T1000 (cell line): ENCODE measurements at regions not wholly inside any gene's neighbourhood (a gene's known extent, or its start where the extent isn't known, plus 50 kb on each side); places are given as distances from the start of the nearest gene placed in this dataset.

Experiments
- DNase-seq: peaks from one replicate; lab custom pipeline; 2025; ENCODE audit warnings: mixed read lengths; lab: John Stamatoyannopoulos, UW

- no peak for DNase-seq
Observed at GRCh38 chr3:118556983-118557382, 477.7 kb downstream of the IGSF11 start.

GRCh38 chr3:118557513-118557912 lies 477.1 kb downstream of the IGSF11 start:
- DNase-seq = no peak

GRCh38 chr3:118559286-118559685 lies 475.4 kb downstream of the IGSF11 start:
- no peak for DNase-seq

- no peak for DNase-seq
Observed at GRCh38 chr3:118564800-118565199, 469.8 kb downstream of the IGSF11 start.

GRCh38 chr3:118573912-118574311 lies 460.7 kb downstream of the IGSF11 start:
- DNase-seq = no peak

- DNase-seq = no peak
Observed at GRCh38 chr3:118577055-118577777, 457.4 kb downstream of the IGSF11 start.

- DNase-seq = no peak
Observed at GRCh38 chr3:118578559-118578958, 456.1 kb downstream of the IGSF11 start.

- DNase-seq = no peak
Observed at GRCh38 chr3:118587037-118587741, 447.5 kb downstream of the IGSF11 start.

GRCh38 chr3:118587847-118588246 lies 446.8 kb downstream of the IGSF11 start:
- DNase-seq = no peak

GRCh38 chr3:118593277-118593670 lies 441.4 kb downstream of the IGSF11 start:
- DNase-seq = no peak

- no peak for DNase-seq
Observed at GRCh38 chr3:118597184-118597583, 437.5 kb downstream of the IGSF11 start.

- no peak for DNase-seq
Observed at GRCh38 chr3:118607915-118608820, 426.5 kb downstream of the IGSF11 start.

GRCh38 chr3:118618247-118619040 lies 416.2 kb downstream of the IGSF11 start:
- DNase-seq = no peak

- DNase-seq = no peak
Observed at GRCh38 chr3:118626453-118626852, 408.2 kb downstream of the IGSF11 start.

- no peak for DNase-seq
Observed at GRCh38 chr3:118628704-118629341, 405.8 kb downstream of the IGSF11 start.

GRCh38 chr3:118629821-118630220 lies 404.8 kb downstream of the IGSF11 start:
- DNase-seq = no peak

GRCh38 chr3:118635711-118636110 lies 398.9 kb downstream of the IGSF11 start:
- no peak for DNase-seq

GRCh38 chr3:118636841-118637240 lies 397.8 kb downstream of the IGSF11 start:
- no peak for DNase-seq

GRCh38 chr3:118637846-118638245 lies 396.8 kb downstream of the IGSF11 start:
- DNase-seq = no peak

GRCh38 chr3:118641608-118642007 lies 393.0 kb downstream of the IGSF11 start:
- DNase-seq = no peak

- DNase-seq = no peak
Observed at GRCh38 chr3:118671192-118671591, 363.5 kb downstream of the IGSF11 start.
